Upper lobe of left lung (tissue), 4 donors: ENCODE measurements at regions not wholly inside any gene's neighbourhood (a gene's known extent, or its start where the extent isn't known, plus 50 kb on each side); places are given as distances from the start of the nearest gene placed in this dataset.

Source experiments
- CTCF ChIP-seq, 6 experiments: fragments of 450-650 bp in 4 of 6; fragments of 200-600 bp in 2 of 6; sonication (generic) in 2 of 6; IDR thresholded peaks; one replicate each; pipeline ENCODE4 v1.5.1; 2016 to 2019; ENCODE audit warnings: antibody characterized with exemption in 6 of 6
- EP300 ChIP-seq, 4 donors: sonication (generic); formaldehyde crosslinking; IDR thresholded peaks; one replicate each; pipeline ENCODE4 v1.5.1; 2017; ENCODE audit warnings: antibody characterized with exemption in 4 of 4, control low read depth in 2 of 4
- POLR2A ChIP-seq, 4 donors: fragments of 450-650 bp; IDR thresholded peaks; one replicate each; pipeline ENCODE4 v1.5.1; 2016 to 2017; ENCODE audit warnings: antibody characterized with exemption in 4 of 4, mild to moderate bottlenecking in 2 of 4

- no peak for TF ChIP-seq CTCF (IDR thresholded peaks at IDR 0.05)
- no peak for TF ChIP-seq EP300 (IDR thresholded peaks at IDR 0.05)
- TF ChIP-seq POLR2A (IDR thresholded peaks at IDR 0.05): no peak
These were observed 388.9 kb downstream of the SH3GL2 start for GRCh38 chr9:17967731-17968130.
